AG08395 (cell line): ENCODE measurements at regions not wholly inside any gene's neighbourhood (a gene's known extent, or its start where the extent isn't known, plus 50 kb on each side); places are given as distances from the start of the nearest gene placed in this dataset.
"Not testable (repeated sequence)": the region's sequence is repeated elsewhere in the genome, so short reads cannot be mapped to it uniquely, and the experiment has no call there.

Experiments used
- DNase-seq: peaks from one replicate; pipeline ENCODE4 v3.0.0; 2012; ENCODE audit warnings: mixed read lengths, low spot score

DNA sequence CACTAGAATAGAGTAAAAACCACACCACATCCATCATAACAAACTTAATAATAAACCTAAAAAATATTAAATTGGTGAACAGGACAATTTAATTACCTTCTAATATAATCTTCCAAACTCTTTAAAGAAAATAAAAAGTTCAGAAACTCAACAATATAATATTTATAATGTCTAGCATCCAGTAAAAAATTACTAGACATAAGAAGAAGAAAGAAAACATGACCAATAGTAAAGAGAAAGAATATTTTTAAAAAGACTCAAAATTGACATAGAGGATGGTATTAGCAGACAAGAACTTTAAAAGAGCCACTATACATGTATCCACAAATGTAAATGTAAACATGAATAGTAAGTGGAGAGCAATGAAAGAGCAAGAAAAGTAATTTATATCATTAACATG lies 388.4 kb downstream of the TFEC start:
- DNase-seq = no peak

DNA sequence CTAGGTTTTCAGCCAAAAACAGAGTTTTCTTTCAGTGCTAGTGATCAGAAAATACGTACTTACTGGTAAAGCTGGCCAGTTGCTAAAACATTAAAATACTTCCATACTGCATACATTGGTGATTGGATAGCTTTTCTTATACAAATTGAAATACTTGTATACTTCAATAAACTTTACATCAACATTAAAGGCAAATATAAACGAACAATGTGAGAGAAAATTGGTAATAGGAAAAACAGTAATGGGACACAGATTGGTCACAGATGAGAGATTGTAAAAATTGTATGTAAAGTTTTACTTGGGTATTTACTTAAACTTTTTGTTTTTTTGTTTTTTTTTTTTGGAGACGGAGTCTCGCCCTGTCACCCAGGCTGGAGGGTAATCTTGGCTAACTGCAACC lies 391.7 kb downstream of the TFEC start:
- DNase-seq = no peak

- DNase-seq = no peak
Measured at GRCh38 chr7:115637128-115637527, 393.4 kb downstream of the TFEC start.

GRCh38 chr7:115635876-115636275 lies 394.7 kb downstream of the TFEC start:
- DNase-seq = no peak

DNA sequence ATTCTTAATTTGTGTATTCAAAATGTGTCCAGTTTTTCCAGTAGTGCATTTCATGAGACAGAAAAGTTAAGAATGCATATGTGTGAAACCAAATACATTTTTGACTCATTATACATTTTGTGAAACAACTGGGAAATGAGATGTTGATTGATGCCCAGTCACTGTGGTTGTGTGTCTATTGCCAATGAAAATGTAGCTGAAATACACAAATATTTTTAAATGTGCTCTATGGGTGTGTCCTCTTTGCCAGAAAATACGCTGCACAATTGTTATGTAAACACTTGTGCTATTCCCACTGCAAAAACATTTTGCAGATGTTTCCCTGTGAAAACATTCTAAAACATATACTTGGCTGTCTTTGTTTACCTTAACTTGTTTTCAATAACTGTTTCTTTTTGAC lies 395.2 kb downstream of the TFEC start:
- DNase-seq = peak; percentile 11

- no peak for DNase-seq
Measured at GRCh38 chr7:115634633-115635032, 395.9 kb downstream of the TFEC start.

- no peak for DNase-seq
Measured at GRCh38 chr7:115632636-115633035, 397.9 kb downstream of the TFEC start.

- DNase-seq = no peak
Measured at GRCh38 chr7:115631782-115632181, 398.8 kb downstream of the TFEC start.

- no peak for DNase-seq
Measured at GRCh38 chr7:115630049-115630448, 400.5 kb downstream of the TFEC start.

GRCh38 chr7:115618676-115619075 lies 411.9 kb downstream of the TFEC start:
- DNase-seq = peak; percentile 18

- no peak for DNase-seq
Measured at GRCh38 chr7:115613836-115614235, 416.7 kb downstream of the TFEC start.

- DNase-seq = no peak
Measured at GRCh38 chr7:115603416-115603815, 427.1 kb downstream of the TFEC start.

GRCh38 chr7:115600207-115600606 lies 430.4 kb downstream of the TFEC start:
- DNase-seq = no peak

DNA sequence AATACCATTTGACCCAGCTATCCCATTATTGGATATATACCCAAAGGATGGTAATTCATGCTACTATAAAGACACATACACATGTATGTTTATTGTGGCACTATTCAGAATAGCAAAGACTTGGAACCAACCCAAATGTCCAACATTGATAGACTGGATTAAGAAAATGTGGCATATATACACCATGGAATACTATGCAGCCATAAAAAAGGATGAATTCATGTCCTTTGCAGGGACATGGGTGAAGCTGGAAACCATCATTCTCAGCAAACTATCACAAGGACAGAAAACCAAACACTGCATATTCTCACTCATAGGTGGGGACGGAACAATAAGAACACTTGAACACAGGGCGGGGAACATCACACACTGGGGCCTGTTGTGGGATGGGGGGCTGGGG lies 431.4 kb downstream of the TFEC start:
- DNase-seq = not testable (repeated sequence)

DNA sequence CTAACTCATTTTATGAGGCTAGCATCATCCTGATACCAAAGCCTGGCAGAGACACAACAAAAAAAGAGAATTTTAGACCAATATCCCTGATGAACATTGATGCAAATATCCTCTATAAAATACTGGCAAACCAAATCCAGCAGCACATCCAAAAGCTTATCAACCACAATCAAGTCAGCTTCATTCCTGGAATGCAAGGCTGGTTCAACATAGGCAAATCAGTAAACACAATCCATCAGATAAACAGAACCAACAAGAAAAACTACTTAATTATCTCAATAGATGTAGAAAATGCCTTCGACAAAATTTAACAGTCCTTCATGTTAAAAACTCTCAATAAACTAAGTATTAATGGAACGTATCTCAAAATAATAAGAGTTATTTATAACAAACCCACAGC lies 433.3 kb downstream of the TFEC start:
- DNase-seq = not testable (repeated sequence)

- DNase-seq = no peak
Measured at GRCh38 chr7:115593111-115593510, 437.5 kb downstream of the TFEC start.

GRCh38 chr7:115585015-115585718 lies 445.4 kb downstream of the TFEC start:
- DNase-seq = no peak

DNA sequence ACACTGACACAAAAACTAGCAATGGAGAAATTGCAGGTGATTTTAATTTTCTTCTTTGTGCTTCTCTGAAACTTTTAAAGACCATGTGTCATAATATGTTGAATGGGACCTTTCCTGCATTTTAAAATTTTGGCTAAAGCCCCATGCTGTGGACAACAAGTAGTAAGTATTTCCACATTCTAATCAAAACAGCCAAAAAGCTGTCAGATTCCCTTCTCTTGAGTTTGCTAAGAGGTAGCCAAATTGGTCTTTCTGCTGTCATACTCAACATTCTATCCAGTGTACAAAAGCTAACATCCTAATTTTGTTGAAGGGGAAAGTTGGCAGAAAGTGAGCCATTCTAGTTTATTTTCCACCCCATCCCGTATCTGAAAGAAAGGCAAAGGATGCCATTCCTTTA lies 447.6 kb downstream of the TFEC start:
- DNase-seq = no peak

DNA sequence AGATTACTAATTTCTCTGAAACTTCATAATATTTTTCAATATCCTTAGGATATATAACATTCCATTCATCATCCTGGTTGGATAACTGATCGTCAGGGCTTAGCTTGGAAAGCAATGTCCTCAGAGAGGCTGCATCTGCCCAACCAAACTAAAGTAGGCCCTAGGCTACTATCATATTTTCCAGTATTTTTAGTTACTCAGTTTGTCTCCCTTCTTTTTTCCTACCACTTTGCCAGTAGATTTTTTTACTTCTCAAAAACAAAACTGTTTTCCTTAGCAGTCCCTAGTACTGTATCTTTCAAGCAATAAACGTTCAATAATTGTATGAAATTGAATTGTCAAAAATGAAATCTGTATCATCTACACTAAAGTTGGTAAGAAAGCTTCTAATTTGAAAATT lies 452.0 kb downstream of the TFEC start:
- DNase-seq = no peak

DNA sequence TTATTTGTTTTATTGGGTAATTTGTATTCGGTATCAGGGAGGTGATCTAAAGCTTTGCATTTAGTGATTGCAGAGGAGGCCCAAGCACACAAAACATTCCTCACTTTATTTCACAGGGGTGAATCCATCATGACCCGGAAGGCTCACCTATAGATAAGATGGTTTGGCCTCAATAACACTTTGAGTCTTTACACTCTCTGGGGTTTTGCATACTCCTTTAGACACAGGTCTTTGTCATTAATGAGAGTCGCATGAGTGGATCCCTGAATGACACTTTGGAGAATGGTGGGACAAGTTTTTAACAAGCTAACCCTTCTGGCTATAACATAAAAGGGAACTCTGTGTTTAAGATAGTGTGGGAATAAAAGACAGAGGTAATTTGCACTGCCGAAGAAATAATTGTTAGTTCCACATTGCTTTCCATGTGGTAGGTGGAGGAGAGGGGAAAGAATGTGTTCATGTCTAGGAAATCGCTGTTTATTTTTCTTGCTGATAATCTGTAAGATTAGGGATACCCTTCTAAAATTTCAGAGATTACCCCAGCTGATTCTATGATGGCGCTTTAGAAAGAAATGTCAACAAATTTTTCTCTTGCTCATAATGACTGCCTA lies 455.8 kb downstream of the TFEC start:
- no peak for DNase-seq

DNA sequence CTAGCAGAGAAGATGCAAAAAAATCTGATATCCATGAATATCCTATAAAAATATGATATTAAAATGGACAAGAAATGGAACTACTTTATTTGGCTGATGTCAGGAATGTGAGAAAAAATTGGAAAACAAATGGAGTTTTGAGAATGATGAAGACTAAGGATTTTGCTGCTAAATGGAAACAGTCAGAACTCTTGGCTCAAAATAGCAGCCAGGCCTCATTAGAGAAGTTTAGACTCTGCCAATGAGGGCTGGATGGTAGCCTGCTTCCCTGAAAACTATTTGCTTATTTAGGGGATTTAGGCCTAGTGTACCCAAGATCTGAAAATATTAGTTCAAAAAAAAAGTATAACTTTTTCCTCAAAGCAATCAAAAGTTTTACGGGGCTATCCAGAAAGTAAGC lies 458.5 kb downstream of the TFEC start:
- no peak for DNase-seq

GRCh38 chr7:115561335-115562110 lies 469.0 kb downstream of the TFEC start:
- peak; percentile 16 for DNase-seq

- DNase-seq = no peak
Measured at GRCh38 chr7:115559877-115560276, 470.7 kb downstream of the TFEC start.
